B cell (primary cell): ENCODE measurements at regions not wholly inside any gene's neighbourhood (a gene's known extent, or its start where the extent isn't known, plus 50 kb on each side); places are given as distances from the start of the nearest gene placed in this dataset.

Experiments
- ATAC-seq: fragments of 200-7000 bp; cut with Tn5 transposase; one replicate; pipeline ENCODE4 v1.10.0; 2021; ENCODE audit warnings: low read depth, mild to moderate bottlenecking, moderate number of reproducible peaks, moderate library complexity
- CTCF ChIA-PET: fragments of 350-600 bp; sonication (Branson Sonifier 250); formaldehyde crosslinking; loops from one replicate; lab custom pipeline; 2021; ENCODE audit warnings: antibody characterized with exemption, inconsistent platforms; lab: Charles Lee
- POLR2A ChIA-PET: fragments of 350-600 bp; sonication (Branson Sonifier 250); formaldehyde crosslinking; loops from one replicate; lab custom pipeline; 2021; ENCODE audit warnings: antibody characterized with exemption; lab: Charles Lee
- DNase-seq: peaks from one replicate; pipeline ENCODE4 v3.0.0; 2013
- H2AFZ ChIP-seq: 2 replicates; pipeline ENCODE4 v1.6.1; 2012; ENCODE audit warnings: mild to moderate bottlenecking, low read depth, low read length; ENCODE audit not compliant: insufficient read depth, poor library complexity, severe bottlenecking
- H3K27ac ChIP-seq, 2 donors: 1 replicate in 1 of 2; 2 replicates in 1 of 2; pipeline ENCODE4 v1.5.1; 2012 to 2013; ENCODE audit warnings: low read length in 2 of 2, mild to moderate bottlenecking in 2 of 2, moderate library complexity in 1 of 2
- H3K27me3 ChIP-seq, 4 experiments: fragments of 200-600 bp in 1 of 4; sonication (generic) in 1 of 4; replicated peaks in 1 of 4; 1 replicate in 2 of 4; 2 replicates in 2 of 4; pipeline versions ENCODE4 v1.6.1 to v1.7.0; 2013 to 2016; ENCODE audit warnings: low read length in 3 of 4, mild to moderate bottlenecking in 2 of 4, mixed read lengths in 1 of 4, moderate library complexity in 1 of 4; ENCODE audit not compliant: insufficient read depth in 4 of 4, control insufficient read depth in 3 of 4; ENCODE audit errors: control extremely low read depth in 1 of 4
- H3K36me3 ChIP-seq, 2 experiments: replicated peaks in 1 of 2; 1 replicate in 1 of 2; 2 replicates in 1 of 2; pipeline versions ENCODE4 v1.6.1 to v1.7.1; 2013; ENCODE audit warnings: low read length in 1 of 2; ENCODE audit not compliant: insufficient read depth in 2 of 2, control insufficient read depth in 1 of 2; ENCODE audit errors: control extremely low read depth in 1 of 2, extremely low read depth in 1 of 2
- H3K4me1 ChIP-seq, 2 donors: fragments of 200-600 bp in 1 of 2; sonication (generic) in 1 of 2; 1 replicate in 1 of 2; 2 replicates in 1 of 2; pipeline versions ENCODE4 v1.5.1 to v1.6.1; 2013 to 2017; ENCODE audit warnings: low read length in 2 of 2; ENCODE audit not compliant: control insufficient read depth in 2 of 2, insufficient read depth in 2 of 2
- H3K4me2 ChIP-seq: replicated peaks from 2 replicates; pipeline ENCODE3; 2012; ENCODE audit warnings: mild to moderate bottlenecking, low read depth, low read length; ENCODE audit not compliant: poor library complexity, severe bottlenecking
- H3K4me3 ChIP-seq, 5 experiments: fragments of 200-600 bp in 1 of 5; sonication (generic) in 1 of 5; 1 replicate in 3 of 5; 2 replicates in 2 of 5; pipeline versions ENCODE4 v1.5.1 to v1.7.0; 2011 to 2016; ENCODE audit warnings: low read length in 4 of 5, mild to moderate bottlenecking in 4 of 5, low read depth in 2 of 5, control low read depth in 1 of 5, moderate library complexity in 1 of 5; ENCODE audit not compliant: insufficient read depth in 1 of 5; ENCODE audit errors: control extremely low read depth in 1 of 5, extremely low read depth in 1 of 5
- H3K79me2 ChIP-seq: fragments of 200-600 bp; sonication (generic); one replicate; pipeline ENCODE4 v1.6.0; 2016; ENCODE audit warnings: low read length; ENCODE audit not compliant: control insufficient read depth, insufficient read depth
- H3K9ac ChIP-seq: fragments of 200-600 bp; sonication (generic); 2 replicates; pipeline ENCODE4 v1.6.1; 2017; ENCODE audit warnings: mild to moderate bottlenecking, low read length, moderate library complexity
- H3K9me3 ChIP-seq, 3 donors: one replicate each; pipeline versions ENCODE4 v1.6.1 to v1.7.1; 2013; ENCODE audit warnings: low read length in 2 of 3; ENCODE audit not compliant: control insufficient read depth in 2 of 3, insufficient read depth in 1 of 3; ENCODE audit errors: control extremely low read depth in 1 of 3
- H4K20me1 ChIP-seq: 2 replicates; pipeline ENCODE4 v1.6.0; 2012; ENCODE audit warnings: mild to moderate bottlenecking, low read length; ENCODE audit not compliant: insufficient read depth, control insufficient read depth, poor library complexity, severe bottlenecking
- H3K27ac Mint-ChIP-seq: one replicate; pipeline ENCODE4 v1.8.0; 2021; ENCODE audit warnings: mixed read lengths
- H3K27me3 Mint-ChIP-seq: one replicate; pipeline ENCODE4 v1.8.0; 2021; ENCODE audit warnings: mixed read lengths
- H3K4me1 Mint-ChIP-seq: one replicate; pipeline ENCODE4 v1.8.0; 2021; ENCODE audit warnings: mixed read lengths
- H3K4me3 Mint-ChIP-seq: one replicate; pipeline ENCODE4 v1.8.0; 2021; ENCODE audit warnings: mixed read lengths
- H3K9me3 Mint-ChIP-seq: one replicate; pipeline ENCODE4 v1.8.0; 2022; ENCODE audit warnings: mixed read lengths; ENCODE audit not compliant: insufficient read depth
- EZH2 ChIP-seq: IDR thresholded peaks from 2 replicates; pipeline ENCODE4 v1.6.1; 2012; ENCODE audit warnings: borderline replicate concordance, low read depth, mild to moderate bottlenecking, moderate library complexity, low read length; ENCODE audit not compliant: insufficient read depth, poor library complexity, severe bottlenecking
- WGBS: methylation state at CpG from one replicate; pipeline ENCODE4 v1.1.5; 2013; ENCODE audit warnings: missing lambda C conversion rate; ENCODE audit not compliant: insufficient coverage; 5-methylcytosine and 5-hydroxymethylcytosine counted together
- intact Hi-C: fragments of 100-400 bp; cut with micrococcal nuclease; formaldehyde crosslinking; loops from one replicate; pipeline ENCODE4 v1.10.0; 2022
- TF ChIP-seq, protein P1 (sequence below): fragments of 200-600 bp; IDR thresholded peaks from one replicate; pipeline ENCODE4 v1.8.0; 2022; ENCODE audit warnings: antibody characterized with exemption, mild to moderate bottlenecking

GRCh38 chr3:118077332-118077731 is 957.3 kb downstream of the IGSF11 start:
- Mint-ChIP-seq H3K27ac (no peak overlapping the region), H3K9me3 (peaks cover 4% of the 10 kb centered on the region), H3K4me3 (no peak overlapping the region), H3K4me1 (no peaks in the 10 kb centered on the region), H3K27me3 (no peaks in the 10 kb centered on the region)
- no peaks in the 10 kb centered on the region for H3K36me3 ChIP-seq
- no peak overlapping the region for H3K9ac ChIP-seq
- H3K79me2 ChIP-seq: no peaks in the 10 kb centered on the region
- no peak overlapping the region for H2AFZ ChIP-seq
- POLR2A ChIA-PET: no interaction called here
- H3K4me3 ChIP-seq: no peak overlapping the region
- WGBS: no CpG with 5 or more reads among the region's 1 CpG
- H4K20me1 ChIP-seq: no peaks in the 10 kb centered on the region
- H3K4me1 ChIP-seq: no peaks in the 10 kb centered on the region
- CTCF ChIA-PET: no interaction called here
- intact Hi-C loops: no loop called here
- ATAC-seq: no peak
- no peak for DNase-seq
- H3K4me2 ChIP-seq: no peak overlapping the region
- peaks cover 0 to 16% (median 0%) of the 10 kb centered on the region in 3 donors for H3K9me3 ChIP-seq
- TF ChIP-seq EZH2: no peak
- TF ChIP-seq, protein P1, sequence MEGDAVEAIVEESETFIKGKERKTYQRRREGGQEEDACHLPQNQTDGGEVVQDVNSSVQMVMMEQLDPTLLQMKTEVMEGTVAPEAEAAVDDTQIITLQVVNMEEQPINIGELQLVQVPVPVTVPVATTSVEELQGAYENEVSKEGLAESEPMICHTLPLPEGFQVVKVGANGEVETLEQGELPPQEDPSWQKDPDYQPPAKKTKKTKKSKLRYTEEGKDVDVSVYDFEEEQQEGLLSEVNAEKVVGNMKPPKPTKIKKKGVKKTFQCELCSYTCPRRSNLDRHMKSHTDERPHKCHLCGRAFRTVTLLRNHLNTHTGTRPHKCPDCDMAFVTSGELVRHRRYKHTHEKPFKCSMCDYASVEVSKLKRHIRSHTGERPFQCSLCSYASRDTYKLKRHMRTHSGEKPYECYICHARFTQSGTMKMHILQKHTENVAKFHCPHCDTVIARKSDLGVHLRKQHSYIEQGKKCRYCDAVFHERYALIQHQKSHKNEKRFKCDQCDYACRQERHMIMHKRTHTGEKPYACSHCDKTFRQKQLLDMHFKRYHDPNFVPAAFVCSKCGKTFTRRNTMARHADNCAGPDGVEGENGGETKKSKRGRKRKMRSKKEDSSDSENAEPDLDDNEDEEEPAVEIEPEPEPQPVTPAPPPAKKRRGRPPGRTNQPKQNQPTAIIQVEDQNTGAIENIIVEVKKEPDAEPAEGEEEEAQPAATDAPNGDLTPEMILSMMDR: no peak
- no peaks in the 10 kb centered on the region for H3K27me3 ChIP-seq
- H3K27ac ChIP-seq: no peak overlapping the region

DNA sequence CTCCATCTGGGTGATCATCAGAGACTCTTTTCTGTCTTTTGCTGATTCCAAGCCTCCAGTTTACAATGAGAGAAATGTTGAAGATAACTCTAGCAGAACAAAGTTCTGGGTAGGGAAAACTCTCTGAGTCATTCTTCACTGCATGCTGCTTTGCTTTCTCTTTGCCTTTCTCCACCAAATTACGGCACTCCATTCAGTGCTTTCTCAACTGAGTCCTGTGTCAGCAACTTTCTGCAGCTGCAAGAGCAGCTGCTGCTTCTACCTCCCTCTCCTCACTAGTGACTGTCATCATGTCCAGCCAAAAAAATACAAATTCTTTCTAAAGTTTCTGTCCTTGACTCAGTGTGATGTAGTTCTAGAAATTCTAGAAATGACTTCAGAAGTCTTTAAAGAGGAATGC is 953.8 kb downstream of the IGSF11 start:
- H3K27ac Mint-ChIP-seq: no peak overlapping the region
- H3K4me1 Mint-ChIP-seq: no peaks in the 10 kb centered on the region
- peaks cover 2% of the 10 kb centered on the region for H3K9me3 Mint-ChIP-seq
- H3K36me3 ChIP-seq: no peaks in the 10 kb centered on the region
- DNase-seq (no peak), ATAC-seq (no peak)
- 82% methylated on average over 1 of the region's 1 CpG for WGBS
- no peaks in the 10 kb centered on the region for H3K27me3 ChIP-seq
- intact Hi-C loops: no loop called here
- no peak overlapping the region for H2AFZ ChIP-seq
- H3K9ac ChIP-seq: no peak overlapping the region
- H3K4me1 ChIP-seq: no peaks in the 10 kb centered on the region
- H3K27ac ChIP-seq: no peak overlapping the region
- POLR2A ChIA-PET: no interaction called here
- H3K9me3 ChIP-seq: peaks cover 0 to 5% (median 0%) of the 10 kb centered on the region in 3 donors
- H3K4me3 ChIP-seq: no peak overlapping the region
- TF ChIP-seq EZH2: no peak
- TF ChIP-seq, protein P1: no peak
- H4K20me1 ChIP-seq: no peaks in the 10 kb centered on the region
- no peaks in the 10 kb centered on the region for H3K79me2 ChIP-seq
- no peak overlapping the region for H3K4me2 ChIP-seq
- CTCF ChIA-PET: no interaction called here
- H3K4me3 Mint-ChIP-seq: no peak overlapping the region
- no peaks in the 10 kb centered on the region for H3K27me3 Mint-ChIP-seq
